GM21825 (cell line): ENCODE measurements at regions not wholly inside any gene's neighbourhood (a gene's known extent, or its start where the extent isn't known, plus 50 kb on each side); places are given as distances from the start of the nearest gene placed in this dataset.

Experiments
- ATAC-seq: cut with Tn5 transposase; IDR thresholded peaks from one replicate; pipeline ENCODE4 v1.9.1; 2021; ENCODE audit warnings: mild to moderate bottlenecking, moderate library complexity; ENCODE audit not compliant: unreplicated experiment

DNA sequence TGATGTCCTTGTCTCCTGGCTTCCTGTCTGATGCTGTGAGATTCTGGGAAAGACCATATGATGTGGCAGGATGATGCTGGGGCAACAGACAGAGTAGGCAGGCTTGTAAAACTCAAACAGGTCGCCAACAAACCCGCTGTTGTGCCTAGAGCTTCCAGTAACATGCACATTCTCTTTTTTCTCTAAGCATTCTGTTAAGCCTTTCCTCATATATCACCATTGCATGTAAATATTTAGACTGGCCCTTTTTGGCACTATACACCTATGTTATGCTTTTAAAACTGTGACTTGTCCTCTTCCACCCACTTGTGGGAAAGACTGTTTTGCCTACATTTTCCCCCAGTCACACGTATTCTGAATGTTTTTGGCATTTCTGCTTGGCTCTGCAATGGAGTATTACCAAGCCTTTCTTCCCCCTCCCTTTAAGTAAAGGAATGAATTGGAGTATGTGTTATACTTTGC, 250.4 kb upstream of the TANK start:
- ATAC-seq: no peak

DNA sequence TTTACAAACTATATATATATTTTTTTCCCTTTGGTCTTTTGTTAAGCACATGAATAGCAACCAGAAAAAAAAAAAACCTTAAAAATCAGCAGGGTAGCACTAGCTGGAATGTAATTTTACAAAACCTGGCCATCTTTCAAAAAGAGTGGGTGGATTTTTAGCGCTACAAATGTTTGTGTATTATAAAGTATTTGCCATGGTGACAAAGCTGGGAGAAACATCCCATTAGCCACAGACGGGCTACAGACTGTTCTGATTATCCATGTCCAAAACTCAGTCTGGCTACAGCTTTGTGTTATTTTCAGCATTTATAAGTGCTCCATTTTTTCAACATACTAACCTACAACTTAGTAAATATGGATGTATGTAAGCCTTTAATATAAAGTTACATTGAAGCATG, 249.5 kb upstream of the TANK start:
- ATAC-seq: no peak

DNA sequence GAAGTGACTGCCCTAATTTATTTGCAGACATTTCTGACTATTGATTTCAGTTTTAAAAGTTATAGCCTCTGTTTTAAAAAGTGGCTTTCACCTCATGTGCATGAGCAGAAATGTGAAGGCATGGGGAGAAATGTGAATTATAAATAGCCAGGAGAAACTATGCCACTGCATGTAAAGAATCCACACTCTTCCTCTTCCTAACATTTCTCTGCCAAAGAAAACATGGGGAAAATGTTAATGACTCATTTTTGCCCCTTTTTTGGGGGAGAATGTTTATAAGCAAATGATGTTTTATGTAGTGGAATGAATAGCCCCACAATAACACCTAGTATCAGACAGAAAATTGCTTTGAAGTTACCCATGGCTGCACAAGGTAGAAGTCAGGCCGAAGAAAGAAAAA, 249.0 kb upstream of the TANK start:
- no peak for ATAC-seq

DNA sequence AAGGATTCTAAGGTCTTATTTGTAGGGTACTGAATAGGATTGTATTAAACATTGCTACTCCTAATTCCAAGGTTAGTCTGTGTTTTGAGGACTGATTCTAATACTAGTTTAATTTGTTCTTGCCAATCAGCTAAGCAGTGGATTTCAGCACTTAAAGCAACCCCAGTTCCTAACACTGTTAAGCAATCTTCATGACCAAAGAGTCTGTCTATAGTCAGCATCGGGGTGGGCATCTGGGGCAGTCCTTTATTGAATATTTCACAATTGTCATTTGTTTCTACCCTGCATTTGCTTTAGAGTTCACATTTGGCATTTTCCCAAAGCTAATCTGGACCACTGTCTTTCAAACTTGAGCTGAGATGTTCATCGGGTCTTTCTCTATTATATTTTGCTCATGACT, 248.0 kb upstream of the TANK start:
- ATAC-seq: no peak

DNA sequence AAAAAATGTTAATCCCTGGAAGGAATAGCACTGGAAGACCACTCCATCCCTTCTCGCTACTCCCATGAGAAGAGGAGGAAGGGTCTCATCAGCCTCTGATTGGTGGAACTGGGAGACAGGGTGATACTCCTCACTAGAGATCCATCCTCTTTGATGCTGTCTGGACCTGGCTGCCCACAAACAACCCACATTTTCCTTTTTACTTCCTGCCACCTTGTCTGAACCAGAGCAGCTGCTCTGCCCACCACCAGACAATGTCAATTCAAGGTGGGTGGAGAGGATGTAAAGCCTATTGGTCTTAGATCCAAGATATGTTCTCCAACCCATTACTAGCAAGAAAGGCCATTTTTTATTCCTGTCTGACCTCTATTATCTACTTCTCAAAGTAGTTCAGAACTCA, 246.9 kb upstream of the TANK start:
- ATAC-seq: no peak

DNA sequence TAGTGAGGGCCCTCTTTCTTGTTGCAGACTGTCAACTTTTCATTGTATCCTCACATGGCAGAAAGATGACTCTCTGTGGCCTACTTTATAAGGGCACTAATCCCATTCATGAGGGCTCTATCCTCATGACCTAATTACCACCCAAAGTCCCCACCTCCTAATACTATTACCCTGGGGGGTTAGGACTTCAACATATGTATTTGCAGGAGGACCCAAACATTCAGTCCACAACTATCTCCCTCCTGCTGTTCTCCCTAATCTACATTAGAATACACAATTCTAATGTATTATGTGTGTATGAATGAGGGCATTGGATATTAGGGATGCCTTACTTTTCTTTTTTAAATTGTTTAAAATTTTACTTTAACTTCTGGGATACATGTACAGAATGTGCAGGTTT, 246.0 kb upstream of the TANK start:
- ATAC-seq: no peak

DNA sequence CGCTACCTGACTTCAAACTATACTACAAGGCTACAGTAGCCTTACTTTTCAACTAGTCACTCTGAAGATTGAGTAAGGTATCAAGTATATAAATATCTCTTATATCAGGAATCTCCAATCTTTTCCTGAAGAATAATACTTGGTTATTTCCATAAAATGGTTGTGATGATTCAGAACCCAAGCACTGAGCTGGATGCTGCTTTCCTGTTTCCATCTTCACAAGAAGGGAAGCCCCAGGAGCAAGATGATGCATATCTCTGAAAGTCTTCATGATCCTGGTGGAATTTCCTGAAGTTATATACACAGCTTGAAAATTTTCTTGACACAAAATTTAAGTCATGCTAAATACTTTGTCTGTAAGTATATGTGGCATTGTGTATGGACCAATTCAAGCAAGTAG, 243.9 kb upstream of the TANK start:
- no peak for ATAC-seq

DNA sequence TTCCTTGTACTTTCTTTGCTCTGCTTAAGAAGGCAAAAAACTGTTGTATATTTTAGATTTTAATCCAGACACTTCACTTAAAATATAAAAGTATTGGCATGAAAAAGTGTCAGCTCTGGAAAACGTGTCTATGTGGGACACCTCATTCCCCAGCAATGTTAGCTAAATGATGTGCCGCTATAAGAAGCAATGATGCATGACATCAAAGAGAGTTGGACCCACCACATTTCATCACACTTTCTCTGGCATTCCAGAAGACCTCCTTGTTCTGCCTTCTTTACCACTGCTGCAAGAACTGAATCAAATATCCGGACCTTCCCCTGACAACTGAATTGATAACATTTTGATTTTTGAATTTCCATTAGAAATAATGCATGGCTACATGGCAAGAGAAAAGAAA, 242.4 kb upstream of the TANK start:
- ATAC-seq: no peak

DNA sequence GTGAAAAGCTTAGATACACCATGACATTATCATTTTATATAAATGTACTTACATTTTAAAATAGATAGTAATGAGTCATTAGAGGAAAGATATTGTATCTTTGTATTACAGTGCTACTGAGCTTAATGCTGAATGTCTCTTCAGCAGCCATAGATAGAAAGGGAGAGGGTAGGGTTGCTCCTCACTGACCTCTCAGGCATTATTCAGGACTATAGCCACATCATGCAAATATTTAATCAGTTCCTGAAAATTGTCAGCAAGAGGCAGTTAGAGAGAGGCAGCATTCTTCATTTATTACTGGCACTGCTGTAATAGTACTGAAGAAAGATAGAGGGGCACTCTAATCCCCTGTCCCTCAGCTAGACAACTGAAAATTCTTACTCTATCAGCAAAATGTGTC, 242.0 kb upstream of the TANK start:
- no peak for ATAC-seq

DNA sequence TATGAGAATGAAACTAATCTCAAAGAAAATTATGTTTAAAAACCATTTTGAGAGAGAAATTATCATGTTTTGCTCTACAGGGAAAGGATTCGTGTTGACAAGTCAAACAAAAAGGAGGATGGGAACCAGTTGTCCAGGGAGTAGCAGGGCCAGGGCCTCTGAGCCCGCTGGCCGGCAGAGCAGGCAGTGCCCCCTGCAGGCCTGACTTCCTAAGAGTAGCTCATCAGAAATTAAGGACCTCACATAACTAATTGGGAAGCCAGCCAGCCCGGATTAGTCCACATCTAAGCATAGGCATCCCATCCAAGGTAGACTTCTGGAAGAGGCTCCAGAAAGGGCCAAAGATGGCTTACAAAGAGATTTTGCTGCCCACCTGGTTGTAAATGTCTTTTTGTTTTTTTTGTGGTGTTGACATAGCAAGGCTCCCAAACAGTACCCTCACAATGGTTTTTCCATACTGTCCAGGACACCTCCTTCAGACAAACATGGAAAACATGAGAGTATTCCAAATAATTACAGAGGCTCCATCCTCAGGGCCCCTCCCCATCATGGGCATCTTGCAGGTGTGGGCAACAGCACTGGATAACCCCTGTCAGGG, 241.2 kb upstream of the TANK start:
- no peak for ATAC-seq

DNA sequence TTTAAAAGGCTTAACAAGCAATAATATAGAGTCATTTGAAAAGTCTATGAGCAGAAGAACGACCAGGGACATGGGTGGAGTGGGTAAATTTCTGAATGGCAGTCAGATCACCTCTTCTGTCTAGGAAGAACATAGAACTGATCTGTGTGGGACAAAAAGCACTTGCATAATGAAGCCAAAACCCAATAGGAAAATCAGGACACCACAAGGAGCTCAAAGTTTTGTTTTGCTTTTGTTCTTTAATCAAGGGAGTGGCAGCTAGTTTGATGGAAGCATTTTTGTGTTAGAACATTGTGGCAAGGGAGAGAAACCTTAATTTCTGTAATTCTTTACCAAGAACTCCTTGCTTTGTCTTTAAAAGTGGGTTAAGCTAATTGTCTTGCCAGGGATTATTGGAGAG, 240.2 kb upstream of the TANK start:
- no peak for ATAC-seq

DNA sequence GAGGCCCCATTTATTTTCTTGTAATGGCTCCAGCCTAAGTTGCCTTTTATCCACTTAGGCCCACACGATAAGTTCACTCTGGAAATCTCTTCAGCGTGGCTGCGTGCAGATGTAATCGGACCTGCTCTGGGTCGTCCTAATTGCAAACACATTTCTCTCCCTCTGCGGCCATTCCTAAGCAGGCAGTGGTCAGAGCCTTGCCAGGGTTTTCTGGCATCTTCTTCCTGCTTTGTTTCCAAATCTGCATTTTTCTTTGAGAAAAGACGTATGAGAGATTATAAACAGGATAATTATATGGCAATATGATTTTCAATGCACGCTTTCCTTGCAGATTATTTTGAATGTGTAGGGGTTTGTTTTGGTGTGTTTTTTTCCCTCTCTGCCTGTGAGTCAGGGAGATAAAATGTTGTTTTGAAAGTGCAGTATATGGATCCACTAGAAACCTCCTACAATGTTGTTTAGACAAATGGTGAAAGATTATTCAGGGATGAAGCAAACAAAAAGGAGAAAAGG, 239.4 kb upstream of the TANK start:
- ATAC-seq: no peak

DNA sequence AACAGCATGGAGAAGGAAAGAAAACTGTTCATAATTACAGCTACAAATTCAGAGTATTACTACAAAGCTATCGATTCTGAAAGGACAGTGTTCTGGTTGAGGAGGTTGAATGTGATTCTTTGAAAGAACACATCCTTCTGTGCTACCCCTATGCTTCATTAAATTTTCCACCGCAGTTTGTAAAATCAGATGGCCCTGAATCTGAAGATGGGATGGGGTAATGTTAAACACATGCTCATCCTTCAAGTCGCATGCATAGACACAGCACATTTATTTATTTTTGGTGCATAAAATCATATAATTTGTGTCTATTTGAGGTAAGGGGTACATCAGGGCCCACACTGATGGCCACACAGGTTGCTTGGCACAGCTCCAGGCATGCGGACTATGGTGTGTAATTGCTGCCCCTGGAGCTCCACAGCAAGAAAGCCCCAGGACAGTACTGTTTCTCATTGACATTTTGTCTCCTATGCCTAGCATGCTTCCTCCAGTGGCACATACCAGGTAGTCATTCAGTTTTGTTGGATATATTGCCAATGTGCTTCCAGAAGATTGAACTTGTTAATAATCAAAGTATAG, 238.8 kb upstream of the TANK start:
- no peak for ATAC-seq

DNA sequence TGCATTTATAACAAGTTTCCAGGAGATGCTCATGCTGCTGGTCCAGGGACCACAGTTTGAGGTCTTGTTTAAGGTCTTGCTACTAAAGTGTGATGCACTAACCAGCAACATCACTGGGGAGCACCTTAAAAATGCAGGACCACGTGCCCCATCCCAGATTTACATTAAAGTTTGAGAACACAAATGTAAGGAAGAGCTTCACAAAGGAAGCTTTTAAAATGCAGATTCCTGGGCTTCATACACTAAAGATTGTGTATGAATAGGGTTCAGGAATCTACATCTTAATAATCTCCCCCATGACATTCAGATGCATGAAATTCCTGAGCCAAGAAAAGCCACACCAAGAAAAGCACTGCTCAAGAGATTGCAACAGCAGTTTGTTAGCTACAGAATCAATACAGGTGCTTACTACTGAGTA, 235.3 kb upstream of the TANK start:
- no peak for ATAC-seq

DNA sequence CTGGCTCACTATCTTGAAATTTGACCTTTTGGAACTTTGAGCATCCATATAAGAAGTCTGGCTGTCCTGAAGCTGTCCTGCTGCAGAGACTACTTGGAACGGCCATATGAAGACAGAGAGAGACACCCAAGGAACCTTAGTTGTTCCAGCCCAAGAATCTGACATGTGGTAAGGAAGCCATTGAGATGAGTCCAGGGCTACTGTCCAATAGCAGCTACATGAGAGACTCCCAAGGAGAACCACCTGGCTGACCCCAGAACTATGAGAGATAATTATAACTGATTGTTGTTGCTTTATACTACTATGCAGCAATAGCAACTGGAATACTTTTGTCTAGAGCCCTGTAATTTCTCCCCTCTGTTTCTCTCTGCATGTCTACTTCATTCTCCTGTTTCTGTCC, 234.3 kb upstream of the TANK start:
- ATAC-seq: no peak

DNA sequence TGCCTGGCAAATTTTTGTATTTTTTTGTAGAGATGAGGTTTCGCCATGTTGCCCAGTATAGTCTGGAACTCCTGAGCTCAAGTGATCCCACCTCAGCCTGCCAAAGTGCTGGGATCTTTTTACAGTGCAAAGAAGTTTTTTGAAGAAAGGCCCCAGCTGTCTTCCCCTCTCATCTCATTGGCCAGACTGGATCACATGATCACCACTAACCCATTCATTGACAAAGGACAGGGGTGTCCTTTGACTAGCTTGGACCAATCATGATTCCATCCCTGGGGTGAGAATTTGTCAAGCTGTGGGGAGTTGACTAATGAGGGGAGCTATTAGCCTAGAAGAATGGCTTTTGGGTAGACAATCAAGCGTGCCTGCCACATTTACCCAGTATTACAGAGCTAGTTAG, 232.9 kb upstream of the TANK start:
- ATAC-seq: no peak

DNA sequence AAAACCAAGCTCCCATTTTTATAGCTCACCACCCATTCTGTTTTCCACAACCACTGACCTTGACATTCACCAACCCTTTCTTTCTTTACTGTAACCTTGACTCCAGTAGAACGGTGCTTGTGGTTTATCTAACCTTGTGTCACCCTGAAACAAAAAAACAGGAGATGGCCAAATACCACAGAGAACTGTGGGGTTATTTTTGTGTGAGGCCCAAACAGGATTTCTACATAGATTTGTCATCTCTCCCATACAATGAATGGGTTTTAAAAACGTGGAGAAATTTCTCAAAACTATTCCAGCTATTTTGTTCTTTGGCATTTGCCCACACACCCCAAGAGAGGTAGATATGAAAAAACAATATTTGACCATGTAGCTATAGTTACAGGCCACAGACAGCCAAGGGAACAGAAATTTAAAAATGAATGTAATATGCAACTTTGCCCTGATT, 231.3 kb upstream of the TANK start:
- ATAC-seq: no peak

DNA sequence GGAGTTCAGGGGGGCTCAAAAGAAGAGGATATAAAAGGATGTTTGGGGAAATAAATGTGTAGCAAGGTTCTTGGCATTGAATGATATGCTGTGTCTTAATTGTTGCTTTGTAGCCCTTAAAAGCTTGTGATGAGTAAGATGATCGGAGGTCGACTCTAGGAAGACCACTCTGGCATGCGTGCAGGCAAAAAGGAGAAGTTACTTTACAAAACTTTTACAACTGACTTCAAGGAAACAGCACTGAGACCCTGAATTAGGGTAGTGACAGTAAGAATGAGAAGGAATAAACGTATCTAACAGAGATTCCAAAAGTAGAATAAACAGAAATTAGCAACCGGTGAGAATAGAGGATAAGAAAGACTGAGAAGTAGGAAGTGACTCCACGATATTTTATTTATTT, 228.7 kb upstream of the TANK start:
- no peak for ATAC-seq

DNA sequence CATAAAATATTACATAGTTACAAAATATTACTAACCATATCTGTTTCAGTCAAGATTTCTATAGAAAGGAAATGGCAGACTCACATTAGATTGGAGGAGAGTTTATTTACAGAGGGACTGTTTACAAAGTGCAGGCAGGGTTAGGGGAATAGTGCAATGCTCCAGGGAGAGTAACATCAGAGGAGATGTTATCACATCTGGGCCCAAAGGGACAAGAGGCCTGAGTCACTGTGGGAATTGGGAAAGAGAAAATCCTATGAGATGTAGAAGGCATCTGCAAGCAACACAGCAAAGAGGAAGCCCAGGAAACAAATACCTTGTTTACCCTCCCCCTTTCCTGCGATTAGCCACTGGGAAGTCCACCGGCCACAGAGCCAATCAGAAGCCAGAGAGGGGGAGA, 227.3 kb upstream of the TANK start:
- no peak for ATAC-seq

DNA sequence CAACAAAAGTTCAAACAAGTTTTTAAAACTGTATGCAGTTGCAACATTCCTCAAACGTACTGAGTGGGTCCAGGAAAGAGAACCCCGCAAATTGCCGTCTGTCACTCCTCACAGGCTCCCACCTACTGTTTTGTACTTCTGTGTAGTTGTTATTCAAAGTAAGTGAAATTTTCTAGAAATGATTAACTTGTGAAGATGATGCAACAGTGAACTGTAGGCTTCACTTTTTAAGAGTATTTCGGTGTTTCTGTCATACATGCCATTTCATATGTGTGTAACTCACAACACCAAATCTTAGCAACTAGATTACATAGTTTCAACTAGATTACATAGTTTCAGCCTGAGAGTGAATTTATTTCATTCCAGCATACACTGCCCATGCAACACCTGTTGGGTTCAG, 226.0 kb upstream of the TANK start:
- no peak for ATAC-seq

DNA sequence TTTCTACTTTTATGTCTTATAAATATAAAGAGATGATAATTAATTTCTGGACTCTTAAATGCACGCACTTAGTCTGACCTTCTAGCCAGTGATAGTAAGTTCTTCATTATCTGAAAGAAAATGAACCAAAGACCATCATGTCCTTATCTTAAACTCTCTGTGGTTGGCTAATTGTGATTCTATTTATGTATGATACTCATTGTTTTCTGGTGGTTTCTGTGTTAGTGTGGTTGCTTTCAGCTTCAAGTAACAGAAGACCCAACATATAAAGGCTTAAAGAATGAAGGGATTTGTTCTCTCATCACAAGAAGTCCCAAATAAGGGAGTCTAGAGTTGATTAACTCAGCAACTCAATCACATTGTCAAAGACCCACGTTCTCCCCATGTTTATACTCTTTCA, 225.2 kb upstream of the TANK start:
- ATAC-seq: no peak

DNA sequence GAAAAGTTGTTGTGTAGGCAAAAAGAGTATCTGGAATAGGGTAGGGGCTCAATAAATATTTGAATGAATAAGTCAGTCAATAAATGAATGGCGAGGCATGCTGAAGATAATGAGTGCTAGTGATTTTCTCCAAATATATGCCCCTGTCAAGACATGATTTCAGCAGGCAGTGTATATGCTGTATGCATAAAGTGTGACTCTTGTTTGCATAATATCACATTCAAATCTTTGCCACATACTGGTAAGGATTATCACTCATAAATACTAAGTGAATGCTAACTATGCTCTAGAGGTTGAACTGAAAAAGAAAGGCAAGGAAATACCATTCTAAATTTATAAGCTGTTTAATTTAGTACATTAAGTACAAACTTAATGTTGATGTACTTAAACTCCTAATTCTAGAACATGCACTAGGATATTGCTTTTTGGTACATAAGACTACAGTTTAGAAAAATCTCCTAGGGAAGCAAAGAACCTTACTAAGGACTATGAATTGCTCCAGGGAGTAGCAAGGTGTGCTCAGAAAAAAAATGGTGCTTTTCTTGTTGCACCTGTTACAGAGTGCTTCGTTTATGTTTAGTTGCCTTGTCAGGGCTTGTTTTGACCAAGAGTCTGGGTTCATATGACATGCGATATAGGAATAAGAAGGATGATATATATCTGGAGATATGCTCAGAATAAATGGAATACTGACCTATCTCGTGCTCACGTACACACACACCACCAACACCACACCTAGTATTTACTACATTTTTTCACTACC, 224.0 kb upstream of the TANK start:
- ATAC-seq: no peak
